Stimulated activated effector memory CD8-positive, alpha-beta T cell treated with anti-CD3 and anti-CD28 coated beads, Interleukin-12 subunit alpha, Interleukin-12 subunit beta, amount 100 ng/mL, for 72 hours (primary cell): ENCODE measurements at regions not wholly inside any gene's neighbourhood (a gene's known extent, or its start where the extent isn't known, plus 50 kb on each side); places are given as distances from the start of the nearest gene placed in this dataset.

Source experiments
- ATAC-seq: fragments of 150-1000 bp; cut with Tn5 transposase; 2 replicates; pipeline ENCODE4 v1.10.0; 2021
- DNase-seq, 2 donors: peaks; one replicate each; pipeline ENCODE4 v3.0.0; 2021 to 2022; ENCODE audit warnings: low spot score in 2 of 2
- H3K27ac Mint-ChIP-seq: one replicate; pipeline ENCODE4 v1.8.0; 2022; ENCODE audit warnings: mild to moderate bottlenecking, mixed read lengths
- H3K36me3 Mint-ChIP-seq: one replicate; pipeline ENCODE4 v1.8.0; 2022; ENCODE audit warnings: mild to moderate bottlenecking, mixed read lengths
- H3K4me1 Mint-ChIP-seq: one replicate; pipeline ENCODE4 v1.8.0; 2022; ENCODE audit warnings: mixed read lengths
- H3K4me3 Mint-ChIP-seq: one replicate; pipeline ENCODE4 v1.8.0; 2022; ENCODE audit warnings: mild to moderate bottlenecking, mixed read lengths
- H3K9me3 Mint-ChIP-seq: one replicate; pipeline ENCODE4 v1.8.0; 2022; ENCODE audit warnings: mixed read lengths

DNA sequence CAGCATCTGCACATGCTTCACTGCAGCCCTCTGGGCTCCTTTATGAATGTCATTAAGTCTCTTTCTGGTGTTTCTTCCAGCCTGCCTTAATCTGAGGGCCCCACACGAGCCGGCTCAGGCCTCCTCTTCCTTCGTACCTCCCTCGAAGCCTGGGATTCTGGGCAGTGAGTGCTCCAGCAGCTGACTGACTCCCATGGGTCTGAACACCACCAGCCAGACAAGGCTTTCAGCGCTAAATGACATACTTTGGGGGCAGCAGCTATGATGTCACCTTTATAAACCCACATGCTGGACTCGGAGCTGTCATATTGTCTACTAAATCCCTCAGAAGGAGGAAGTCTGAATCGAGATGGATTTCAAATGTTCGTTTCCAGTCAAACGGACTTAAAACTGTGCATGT, 127.1 kb downstream of the TRIM29 start:
- ATAC-seq (no peak), DNase-seq (no peak)
- Mint-ChIP-seq H3K4me3 (no peak overlapping the region), H3K4me1 (no peaks in the 10 kb centered on the region), H3K27ac (no peak overlapping the region), H3K9me3 (no peaks in the 10 kb centered on the region), H3K36me3 (no peaks in the 10 kb centered on the region)

- Mint-ChIP-seq H3K36me3 (no peaks in the 10 kb centered on the region), H3K9me3 (no peaks in the 10 kb centered on the region), H3K4me1 (no peaks in the 10 kb centered on the region), H3K27ac (no peak overlapping the region), H3K4me3 (no peak overlapping the region)
- no peak for DNase-seq
- no peak for ATAC-seq
Observed at GRCh38 chr11:120009938-120010337, 128.0 kb downstream of the TRIM29 start.

- no peaks in the 10 kb centered on the region for H3K36me3 Mint-ChIP-seq
- no peak for ATAC-seq
- H3K4me3 Mint-ChIP-seq: no peak overlapping the region
- H3K4me1 Mint-ChIP-seq: no peaks in the 10 kb centered on the region
- DNase-seq: no peak
- H3K9me3 Mint-ChIP-seq: no peaks in the 10 kb centered on the region
- H3K27ac Mint-ChIP-seq: no peak overlapping the region
Observed at GRCh38 chr11:120007144-120007543, 130.8 kb downstream of the TRIM29 start.

DNA sequence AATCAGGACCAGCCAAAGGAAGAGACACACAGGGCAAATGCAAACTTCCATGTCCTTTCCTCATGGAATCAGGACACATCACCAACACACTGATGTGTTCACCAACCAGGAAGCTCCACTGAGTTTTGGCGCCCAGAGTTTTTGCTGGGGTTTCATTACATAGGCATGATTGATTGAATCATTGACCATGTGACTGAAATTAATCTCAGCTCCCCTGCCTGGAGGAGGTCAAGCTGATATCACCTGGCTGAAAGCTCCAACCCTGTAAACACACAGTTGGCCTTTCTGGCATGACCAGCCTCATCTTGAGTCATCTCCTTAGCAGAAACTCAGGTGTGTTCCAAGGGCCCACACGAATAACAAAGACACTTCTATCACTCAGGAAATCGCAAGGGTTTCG, 133.2 kb downstream of the TRIM29 start:
- no peaks in the 10 kb centered on the region for H3K36me3 Mint-ChIP-seq
- no peaks in the 10 kb centered on the region for H3K9me3 Mint-ChIP-seq
- no peaks in the 10 kb centered on the region for H3K4me1 Mint-ChIP-seq
- H3K4me3 Mint-ChIP-seq: no peak overlapping the region
- no peak overlapping the region for H3K27ac Mint-ChIP-seq
- no peak for DNase-seq
- ATAC-seq: no peak

DNA sequence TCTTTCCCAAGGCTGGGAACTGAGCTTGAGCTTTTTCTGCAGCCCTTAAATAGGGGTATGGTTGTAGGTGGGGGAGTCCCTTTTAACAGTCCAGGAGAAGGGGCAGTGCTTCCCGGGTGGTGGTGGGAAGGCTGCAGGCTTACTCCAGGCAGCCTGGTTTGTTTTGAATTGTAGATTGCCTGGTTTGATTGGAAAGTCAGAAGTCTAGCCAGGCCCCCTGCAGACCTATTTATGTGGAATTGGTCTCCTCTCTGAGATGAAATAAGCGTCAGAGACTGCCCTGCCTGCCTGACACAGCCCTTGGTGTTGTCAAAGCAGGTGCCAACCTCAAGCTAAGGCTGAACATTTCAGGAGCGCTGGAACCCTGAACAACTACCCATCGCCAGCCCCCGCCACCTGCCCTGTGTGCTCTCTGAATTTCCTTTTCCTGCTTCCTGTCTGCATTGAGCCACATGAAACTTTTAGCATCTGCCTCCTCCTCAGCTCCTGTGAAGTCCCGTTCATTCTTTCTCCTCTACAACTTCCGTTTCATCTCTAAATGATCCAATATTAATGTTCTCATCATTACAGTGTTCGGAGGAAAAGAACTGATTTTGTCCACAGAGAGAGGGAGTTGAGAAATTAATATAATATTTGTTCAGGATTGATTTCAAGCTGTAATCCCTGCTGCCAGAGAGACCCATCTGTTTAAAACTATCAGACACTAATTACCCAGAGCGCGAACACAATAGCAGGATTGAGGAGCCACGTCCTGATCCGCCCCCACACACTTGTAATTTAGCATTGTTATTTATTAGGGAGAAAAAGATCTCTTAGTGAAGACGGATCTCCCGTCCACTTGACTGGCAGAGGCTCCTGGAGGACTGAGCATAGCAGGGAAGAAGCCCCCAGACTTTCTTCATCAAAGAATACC, 136.5 kb downstream of the TRIM29 start:
- no peaks in the 10 kb centered on the region for H3K36me3 Mint-ChIP-seq
- H3K4me1 Mint-ChIP-seq: no peaks in the 10 kb centered on the region
- DNase-seq (no peak), ATAC-seq (no peak)
- H3K9me3 Mint-ChIP-seq: no peaks in the 10 kb centered on the region
- no peak overlapping the region for H3K27ac Mint-ChIP-seq
- no peak overlapping the region for H3K4me3 Mint-ChIP-seq

GRCh38 chr11:119999220-119999619, 138.7 kb downstream of the TRIM29 start:
- ATAC-seq (no peak), DNase-seq (no peak)
- H3K9me3 Mint-ChIP-seq: no peaks in the 10 kb centered on the region
- no peak overlapping the region for H3K27ac Mint-ChIP-seq
- no peaks in the 10 kb centered on the region for H3K4me1 Mint-ChIP-seq
- no peaks in the 10 kb centered on the region for H3K36me3 Mint-ChIP-seq
- no peak overlapping the region for H3K4me3 Mint-ChIP-seq

DNA sequence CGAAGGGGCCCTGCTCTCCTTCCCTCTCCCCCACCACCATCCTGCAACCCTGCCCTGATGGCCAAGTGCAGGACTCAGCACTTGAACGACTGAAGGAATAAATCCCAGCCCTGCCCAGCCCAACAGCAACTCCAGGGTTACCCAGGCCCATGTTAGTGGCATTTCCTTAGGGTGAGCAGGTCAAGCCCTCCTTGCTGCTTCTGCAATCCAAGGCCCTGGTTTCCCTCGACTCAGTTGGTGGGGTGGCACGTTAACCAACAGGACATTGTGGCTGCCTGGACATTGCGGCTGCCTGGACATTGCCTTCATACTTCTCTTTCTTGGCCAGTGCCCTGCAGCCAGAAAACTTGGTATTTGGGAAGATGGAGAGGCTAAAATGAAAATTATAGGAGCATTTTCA, 141.4 kb downstream of the TRIM29 start:
- Mint-ChIP-seq H3K4me1 (no peaks in the 10 kb centered on the region), H3K9me3 (no peaks in the 10 kb centered on the region), H3K4me3 (no peak overlapping the region), H3K36me3 (no peaks in the 10 kb centered on the region), H3K27ac (no peak overlapping the region)
- ATAC-seq: no peak
- no peak for DNase-seq

DNA sequence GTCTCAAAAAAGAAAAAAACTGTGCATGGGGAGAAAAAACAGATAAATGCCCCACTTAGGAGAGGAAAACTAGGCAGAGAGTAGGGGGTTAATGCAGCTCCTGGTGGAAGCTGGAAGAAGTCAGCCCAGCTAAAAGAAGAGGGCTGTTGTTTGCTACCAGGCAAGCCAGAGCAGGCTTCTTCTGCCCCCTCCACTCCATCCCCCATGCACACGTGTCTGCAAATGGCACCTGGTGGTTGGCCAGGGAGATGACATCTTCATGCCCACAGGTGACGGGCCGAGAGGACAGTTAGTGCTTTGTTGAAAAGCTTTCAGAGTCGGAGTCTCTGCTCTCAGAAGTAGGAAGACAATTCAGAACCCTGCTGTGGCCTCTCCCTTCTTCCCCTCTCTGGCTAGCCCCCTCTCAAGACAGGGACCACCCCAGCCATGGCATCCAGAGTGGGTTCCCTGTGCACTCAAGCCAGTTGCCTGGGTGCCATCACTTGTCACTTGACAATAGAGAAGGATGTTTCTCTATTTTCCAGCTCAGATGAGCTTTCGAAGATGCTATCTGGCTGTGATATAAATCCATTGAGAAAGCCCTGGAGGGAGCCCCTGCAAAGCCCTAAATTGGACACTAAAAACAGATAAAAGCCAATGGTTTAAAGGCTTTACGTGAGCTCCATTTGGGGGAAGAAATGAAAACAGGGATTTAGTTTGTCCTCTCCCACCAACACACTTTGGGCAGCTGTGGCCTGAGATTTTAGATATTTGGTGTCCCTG, 142.0 kb downstream of the TRIM29 start:
- no peak for DNase-seq
- no peak overlapping the region for H3K4me3 Mint-ChIP-seq
- ATAC-seq: no peak
- H3K4me1 Mint-ChIP-seq: no peaks in the 10 kb centered on the region
- no peaks in the 10 kb centered on the region for H3K9me3 Mint-ChIP-seq
- no peak overlapping the region for H3K27ac Mint-ChIP-seq
- no peaks in the 10 kb centered on the region for H3K36me3 Mint-ChIP-seq

- H3K27ac Mint-ChIP-seq: no peak overlapping the region
- no peaks in the 10 kb centered on the region for H3K4me1 Mint-ChIP-seq
- H3K4me3 Mint-ChIP-seq: no peak overlapping the region
- H3K9me3 Mint-ChIP-seq: no peaks in the 10 kb centered on the region
- ATAC-seq (no peak), DNase-seq (no peak)
- H3K36me3 Mint-ChIP-seq: no peaks in the 10 kb centered on the region
Observed at GRCh38 chr11:119993722-119994121, 144.2 kb downstream of the TRIM29 start.

GRCh38 chr11:119992171-119993051, 145.5 kb downstream of the TRIM29 start:
- no peaks in the 10 kb centered on the region for H3K4me1 Mint-ChIP-seq
- no peaks in the 10 kb centered on the region for H3K9me3 Mint-ChIP-seq
- H3K36me3 Mint-ChIP-seq: no peaks in the 10 kb centered on the region
- DNase-seq (no peak), ATAC-seq (no peak)
- no peak overlapping the region for H3K27ac Mint-ChIP-seq
- H3K4me3 Mint-ChIP-seq: no peak overlapping the region

- no peaks in the 10 kb centered on the region for H3K9me3 Mint-ChIP-seq
- H3K36me3 Mint-ChIP-seq: no peaks in the 10 kb centered on the region
- H3K4me3 Mint-ChIP-seq: no peak overlapping the region
- no peak for DNase-seq
- H3K27ac Mint-ChIP-seq: no peak overlapping the region
- no peak for ATAC-seq
- H3K4me1 Mint-ChIP-seq: no peaks in the 10 kb centered on the region
Observed at GRCh38 chr11:119991669-119992068, 146.2 kb downstream of the TRIM29 start.

DNA sequence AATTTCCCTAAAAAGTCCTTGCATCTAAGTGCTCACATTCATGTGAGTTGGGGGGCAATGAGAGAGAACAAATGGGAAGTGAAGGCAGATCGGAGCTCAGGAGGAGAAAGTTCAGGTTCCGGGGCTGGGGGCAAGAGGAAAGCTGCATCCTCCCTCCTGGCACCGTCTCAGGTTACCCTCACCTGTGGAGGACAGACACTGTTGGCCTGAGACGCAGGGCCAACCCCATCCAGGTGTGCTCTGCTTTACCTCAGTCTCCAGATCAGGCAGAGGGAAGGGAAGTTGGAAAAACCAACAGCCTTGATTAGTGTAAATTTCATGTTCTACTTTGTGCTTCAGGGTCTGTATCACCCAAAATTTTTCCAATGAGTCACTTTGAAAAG, 146.9 kb downstream of the TRIM29 start:
- Mint-ChIP-seq H3K27ac (no peak overlapping the region), H3K36me3 (no peaks in the 10 kb centered on the region)
- DNase-seq: no peak

GRCh38 chr11:119990309-119991021, 147.4 kb downstream of the TRIM29 start:
- Mint-ChIP-seq H3K4me1 (no peaks in the 10 kb centered on the region), H3K27ac (no peak overlapping the region), H3K36me3 (no peaks in the 10 kb centered on the region), H3K4me3 (no peak overlapping the region), H3K9me3 (no peaks in the 10 kb centered on the region)
- no peak for DNase-seq
- ATAC-seq: no peak

More for the DNA sequence above, 146.9 kb downstream of the TRIM29 start:
- H3K4me1 Mint-ChIP-seq: no peaks in the 10 kb centered on the region
- H3K4me3 Mint-ChIP-seq: no peak overlapping the region
- no peak for ATAC-seq
- H3K9me3 Mint-ChIP-seq: no peaks in the 10 kb centered on the region

DNA sequence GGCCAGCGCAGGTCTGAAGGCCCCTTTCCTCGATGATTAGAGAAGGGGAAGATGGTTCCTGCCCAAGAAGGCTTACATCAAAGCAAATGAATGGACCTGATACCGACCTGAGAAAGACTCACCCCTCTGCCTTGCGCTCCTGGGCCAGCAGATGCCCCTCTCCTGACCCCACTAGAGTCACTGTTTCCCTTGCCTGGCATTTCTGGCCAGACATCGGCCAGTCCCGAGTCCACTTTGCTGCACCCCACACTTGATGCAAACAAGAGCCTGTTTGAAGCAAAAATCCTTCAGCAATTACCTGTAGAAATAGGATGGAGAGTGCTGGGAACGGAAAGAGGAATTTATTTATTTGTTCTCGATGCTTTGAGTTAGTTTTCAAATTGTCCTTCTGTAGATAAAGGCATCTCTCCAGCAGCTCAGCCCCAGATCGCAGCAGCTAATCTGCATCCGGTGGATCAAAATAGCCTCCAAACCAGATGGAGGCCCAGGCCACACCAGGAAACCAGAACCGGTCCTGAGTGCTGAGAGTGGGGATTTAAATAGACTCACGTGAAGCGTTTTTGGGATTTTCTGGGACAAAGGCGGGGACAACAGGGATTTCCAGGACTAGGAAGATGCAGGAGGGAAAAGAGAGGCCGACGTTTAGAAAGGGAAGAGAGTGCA, 148.6 kb downstream of the TRIM29 start:
- no peak for DNase-seq
- Mint-ChIP-seq H3K4me3 (no peak overlapping the region), H3K27ac (no peak overlapping the region), H3K9me3 (no peaks in the 10 kb centered on the region), H3K36me3 (no peaks in the 10 kb centered on the region), H3K4me1 (no peaks in the 10 kb centered on the region)
- no peak for ATAC-seq
